Mesenchymal stem cell (in vitro differentiated cells and primary cell): ENCODE measurements at regions not wholly inside any gene's neighbourhood (a gene's known extent, or its start where the extent isn't known, plus 50 kb on each side); places are given as distances from the start of the nearest gene placed in this dataset.

Experiments
- DNase-seq: peaks from one replicate; pipeline ENCODE4 v3.0.0-alpha.2; 2013
- H2AFZ ChIP-seq: one replicate; pipeline ENCODE4 v1.6.1; 2013; ENCODE audit warnings: low read depth, mild to moderate bottlenecking, control low read depth, inconsistent platforms, low read length, moderate library complexity
- H2AK5ac ChIP-seq: 2 replicates; pipeline ENCODE4 v1.6.1; 2013; ENCODE audit warnings: low read length, moderate library complexity, mild to moderate bottlenecking, inconsistent platforms; ENCODE audit not compliant: severe bottlenecking
- H2BK120ac ChIP-seq: one replicate; pipeline ENCODE4 v1.6.1; 2013; ENCODE audit warnings: low read depth, mild to moderate bottlenecking, inconsistent platforms, low read length, moderate library complexity
- H2BK12ac ChIP-seq, 2 experiments: one replicate each; pipeline ENCODE4 v1.6.1; 2013; ENCODE audit warnings: inconsistent platforms in 2 of 2, low read length in 2 of 2, mild to moderate bottlenecking in 2 of 2, moderate library complexity in 2 of 2, control low read depth in 1 of 2
- H2BK15ac ChIP-seq: one replicate; pipeline ENCODE4 v1.6.1; 2013; ENCODE audit warnings: mild to moderate bottlenecking, low read depth, inconsistent platforms; ENCODE audit not compliant: poor library complexity, severe bottlenecking
- H2BK5ac ChIP-seq: 2 replicates; pipeline ENCODE4 v1.6.1; 2013; ENCODE audit warnings: low read depth, mild to moderate bottlenecking, low read length, control low read depth, inconsistent platforms; ENCODE audit not compliant: poor library complexity, severe bottlenecking
- H3K14ac ChIP-seq, 2 experiments: one replicate each; pipeline ENCODE4 v1.6.1; 2013; ENCODE audit warnings: inconsistent platforms in 2 of 2, low read length in 2 of 2, control low read depth in 1 of 2, mild to moderate bottlenecking in 1 of 2, moderate library complexity in 1 of 2
- H3K18ac ChIP-seq, 2 experiments: one replicate each; pipeline ENCODE4 v1.6.1; 2013; ENCODE audit warnings: inconsistent platforms in 2 of 2, low read length in 2 of 2, control low read depth in 1 of 2, low read depth in 1 of 2, mild to moderate bottlenecking in 1 of 2
- H3K23ac ChIP-seq, 2 experiments: one replicate each; pipeline ENCODE4 v1.6.1; 2013; ENCODE audit warnings: inconsistent platforms in 2 of 2, low read length in 2 of 2, mild to moderate bottlenecking in 2 of 2, moderate library complexity in 2 of 2, control low read depth in 1 of 2
- H3K27ac ChIP-seq: 2 replicates; pipeline ENCODE4 v1.5.1; 2013; ENCODE audit warnings: mild to moderate bottlenecking, moderate library complexity, low read length, control low read depth, inconsistent platforms; ENCODE audit not compliant: poor library complexity, severe bottlenecking
- H3K27me3 ChIP-seq, 2 experiments: 2 replicates each; pipeline versions ENCODE4 v1.6.1 to v1.7.0; 2013; ENCODE audit warnings: low read length in 2 of 2, mild to moderate bottlenecking in 2 of 2, moderate library complexity in 2 of 2, control low read depth in 1 of 2, inconsistent platforms in 1 of 2; ENCODE audit not compliant: control insufficient read depth in 1 of 2, insufficient read depth in 1 of 2
- H3K36me3 ChIP-seq, 2 experiments: 2 replicates each; pipeline versions ENCODE4 v1.6.1 to v1.7.0; 2013; ENCODE audit warnings: low read length in 2 of 2, control low read depth in 1 of 2, inconsistent platforms in 1 of 2, low read depth in 1 of 2, mild to moderate bottlenecking in 1 of 2; ENCODE audit not compliant: insufficient read depth in 2 of 2, control insufficient read depth in 1 of 2
- H3K4ac ChIP-seq, 2 experiments: one replicate each; pipeline ENCODE4 v1.6.1; 2013; ENCODE audit warnings: inconsistent platforms in 2 of 2, low read length in 2 of 2, mild to moderate bottlenecking in 2 of 2, moderate library complexity in 2 of 2, control low read depth in 1 of 2, low read depth in 1 of 2
- H3K4me1 ChIP-seq: 2 replicates; pipeline ENCODE4 v1.6.1; 2013; ENCODE audit warnings: low read depth, low read length, control low read depth; ENCODE audit not compliant: control insufficient read depth, insufficient read depth
- H3K4me2 ChIP-seq: 2 replicates; pipeline ENCODE4 v1.6.1; 2013; ENCODE audit warnings: low read length, mild to moderate bottlenecking, inconsistent platforms; ENCODE audit not compliant: poor library complexity, severe bottlenecking
- H3K4me3 ChIP-seq, 2 experiments: 2 replicates each; pipeline versions ENCODE4 v1.5.1 to v1.7.0; 2013; ENCODE audit warnings: low read length in 2 of 2, mild to moderate bottlenecking in 2 of 2, control low read depth in 1 of 2, low read depth in 1 of 2; ENCODE audit not compliant: insufficient read depth in 1 of 2
- H3K79me1 ChIP-seq: replicated peaks from 2 replicates; pipeline ENCODE4 v1.6.1; 2013; ENCODE audit warnings: mild to moderate bottlenecking, control low read depth, low read length, inconsistent platforms; ENCODE audit not compliant: poor library complexity, severe bottlenecking
- H3K9ac ChIP-seq: 2 replicates; pipeline ENCODE4 v1.7.0; 2013; ENCODE audit warnings: mild to moderate bottlenecking, low read length, moderate library complexity
- H3K9me3 ChIP-seq: 2 replicates; pipeline ENCODE4 v1.7.0; 2013; ENCODE audit warnings: mild to moderate bottlenecking, low read length; ENCODE audit not compliant: control insufficient read depth
- H4K8ac ChIP-seq: one replicate; pipeline ENCODE4 v1.6.1; 2013; ENCODE audit warnings: inconsistent platforms, mild to moderate bottlenecking, low read length, moderate library complexity
- H4K91ac ChIP-seq: one replicate; pipeline ENCODE4 v1.6.1; 2013; ENCODE audit warnings: mild to moderate bottlenecking, low read length, inconsistent platforms
- WGBS: methylation state at CpG from one replicate; pipeline ENCODE4 v1.1.7; 2013; ENCODE audit warnings: mixed read lengths; 5-methylcytosine and 5-hydroxymethylcytosine counted together

DNA sequence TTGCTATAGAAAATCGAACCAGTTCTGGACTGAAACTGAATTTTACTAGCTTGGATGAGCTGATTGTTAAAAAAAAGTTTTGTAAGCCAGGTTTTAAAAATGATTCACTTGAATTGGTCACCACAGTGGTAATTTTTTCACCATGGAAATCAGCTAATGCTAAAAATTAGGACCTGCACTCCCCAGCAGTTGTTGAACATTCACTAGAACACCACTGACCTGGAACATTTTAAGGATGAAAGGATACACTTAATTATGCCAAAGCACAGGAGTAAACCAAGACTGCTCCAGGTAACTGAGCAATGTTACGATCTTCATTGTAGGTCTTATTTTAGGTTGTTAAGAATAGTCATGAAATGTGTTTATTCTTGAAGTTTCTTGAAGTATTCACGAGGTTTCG lies 1342.6 kb upstream of the SPRY2 start:
- H3K27ac ChIP-seq: no peak overlapping the region
- no peak overlapping the region for H3K18ac ChIP-seq
- no peak overlapping the region for H2BK120ac ChIP-seq
- 92% methylated on average over 4 of the region's 4 CpGs for WGBS
- no peak overlapping the region for H3K14ac ChIP-seq
- no peaks in the 10 kb centered on the region for H3K4me1 ChIP-seq
- H3K9ac ChIP-seq: no peak overlapping the region
- no peak overlapping the region for H3K4ac ChIP-seq
- no peak for DNase-seq
- H3K79me1 ChIP-seq: no peaks in the 10 kb centered on the region
- H2BK5ac ChIP-seq: no peak overlapping the region
- no peaks in the 10 kb centered on the region for H3K27me3 ChIP-seq
- peaks cover 16% of the 10 kb centered on the region for H3K9me3 ChIP-seq
- H4K91ac ChIP-seq: no peak overlapping the region
- no peak overlapping the region for H3K23ac ChIP-seq
- H2BK12ac ChIP-seq: no peak overlapping the region
- no peak overlapping the region for H2BK15ac ChIP-seq
- no peak overlapping the region for H3K4me3 ChIP-seq
- H3K36me3 ChIP-seq: no peaks in the 10 kb centered on the region
- H2AFZ ChIP-seq: no peak overlapping the region
- H2AK5ac ChIP-seq: no peak overlapping the region
- no peak overlapping the region for H4K8ac ChIP-seq
- no peak overlapping the region for H3K4me2 ChIP-seq

DNA sequence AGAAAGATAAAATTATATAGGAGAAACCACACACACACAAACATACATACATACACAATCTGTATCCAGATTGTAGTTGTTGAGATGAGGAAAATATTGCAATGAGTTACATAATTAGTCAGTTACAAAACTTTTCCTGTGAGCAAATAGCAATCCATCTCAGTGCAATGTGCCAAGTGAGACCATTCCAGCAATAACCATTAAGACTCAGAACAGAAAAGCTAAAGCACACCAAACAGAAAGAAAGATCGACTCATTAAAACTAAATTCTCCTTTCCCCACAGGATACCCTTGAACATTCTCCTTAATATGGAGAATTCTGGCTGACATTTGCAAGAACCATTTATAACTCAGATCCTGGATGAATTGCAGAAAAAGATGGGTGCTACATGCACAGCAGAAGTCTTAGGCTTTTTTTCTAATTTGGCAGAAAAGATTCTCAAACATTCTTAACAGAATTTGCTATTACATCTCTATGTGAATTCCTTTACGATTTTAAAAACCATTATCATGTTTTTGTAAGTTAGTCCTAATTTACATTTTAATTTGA lies 1341.2 kb upstream of the SPRY2 start:
- Histone ChIP-seq H3K36me3 (no peaks in the 10 kb centered on the region), H3K18ac (no peak overlapping the region), H3K14ac (no peak overlapping the region), H3K4me2 (no peak overlapping the region), H2BK5ac (no peak overlapping the region), H2BK15ac (no peak overlapping the region), H3K79me1 (no peaks in the 10 kb centered on the region), H2BK120ac (no peak overlapping the region), H2AFZ (no peak overlapping the region), H3K27ac (no peak overlapping the region), H3K9ac (no peak overlapping the region), H3K23ac (no peak overlapping the region), H3K27me3 (no peaks in the 10 kb centered on the region), H4K8ac (no peak overlapping the region), H2AK5ac (no peak overlapping the region), H3K4me3 (no peak overlapping the region), H3K9me3 (peaks cover 26% of the 10 kb centered on the region), H2BK12ac (no peak overlapping the region), H3K4me1 (no peaks in the 10 kb centered on the region), H4K91ac (no peak overlapping the region), H3K4ac (no peak overlapping the region)
- WGBS: 88% methylated on average over 1 of the region's 2 CpGs
- no peak for DNase-seq

DNA sequence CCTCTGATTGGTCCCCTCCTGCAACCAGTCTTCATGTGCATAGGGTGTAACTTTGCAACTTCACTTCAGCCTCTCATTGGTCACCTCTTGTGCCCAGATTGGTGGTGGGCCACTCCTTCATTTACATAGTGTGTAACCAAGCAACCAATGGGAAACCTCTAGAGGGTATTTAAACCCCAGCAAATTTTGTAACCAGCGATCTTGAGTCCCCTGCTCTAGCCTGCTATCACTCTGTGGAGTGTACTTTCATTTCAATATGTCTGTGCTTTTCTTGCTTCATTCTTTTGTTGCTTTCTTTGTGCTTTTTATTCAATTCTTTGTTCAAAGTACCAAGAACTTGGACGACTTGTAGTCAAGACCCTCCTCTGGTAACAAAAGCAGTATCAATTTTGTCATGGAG lies 1336.9 kb upstream of the SPRY2 start:
- H2AFZ ChIP-seq: no peak overlapping the region
- no peak overlapping the region for H3K4me3 ChIP-seq
- no peaks in the 10 kb centered on the region for H3K27me3 ChIP-seq
- H2BK120ac ChIP-seq: no peak overlapping the region
- no peak overlapping the region for H2BK12ac ChIP-seq
- H3K9me3 ChIP-seq: peaks cover 22% of the 10 kb centered on the region
- H3K23ac ChIP-seq: no peak overlapping the region
- H3K9ac ChIP-seq: no peak overlapping the region
- no peak overlapping the region for H3K14ac ChIP-seq
- H3K36me3 ChIP-seq: no peaks in the 10 kb centered on the region
- H3K4me2 ChIP-seq: no peak overlapping the region
- no peak overlapping the region for H3K27ac ChIP-seq
- DNase-seq: no peak
- H4K91ac ChIP-seq: no peak overlapping the region
- no peaks in the 10 kb centered on the region for H3K79me1 ChIP-seq
- no peak overlapping the region for H3K4ac ChIP-seq
- no peak overlapping the region for H2BK15ac ChIP-seq
- no peak overlapping the region for H3K18ac ChIP-seq
- H2AK5ac ChIP-seq: no peak overlapping the region
- H3K4me1 ChIP-seq: no peaks in the 10 kb centered on the region
- H4K8ac ChIP-seq: no peak overlapping the region
- WGBS: 90% methylated on average over 2 of the region's 2 CpGs
- H2BK5ac ChIP-seq: no peak overlapping the region

- Histone ChIP-seq H3K27me3 (no peaks in the 10 kb centered on the region), H3K4ac (no peak overlapping the region), H3K23ac (no peak overlapping the region), H2AK5ac (no peak overlapping the region), H4K8ac (no peak overlapping the region), H2BK5ac (no peak overlapping the region), H3K4me2 (no peak overlapping the region), H3K18ac (no peak overlapping the region), H3K27ac (no peak overlapping the region), H3K9ac (no peak overlapping the region), H2BK12ac (no peak overlapping the region), H2AFZ (no peak overlapping the region), H3K14ac (no peak overlapping the region), H4K91ac (no peak overlapping the region), H3K36me3 (no peaks in the 10 kb centered on the region), H3K9me3 (peaks cover 22% of the 10 kb centered on the region), H2BK120ac (no peak overlapping the region), H3K4me1 (no peaks in the 10 kb centered on the region), H2BK15ac (no peak overlapping the region), H3K79me1 (no peaks in the 10 kb centered on the region), H3K4me3 (no peak overlapping the region)
- 88% methylated on average over 10 of the region's 11 CpGs for WGBS
- DNase-seq: no peak
Observed at GRCh38 chr13:81676008-81676407, 1335.1 kb upstream of the SPRY2 start.
